PC-9 (cell line): ENCODE measurements at regions not wholly inside any gene's neighbourhood (a gene's known extent, or its start where the extent isn't known, plus 50 kb on each side); places are given as distances from the start of the nearest gene placed in this dataset.

Experiments used
- BruUV-seq: library from RNA; stranded (reverse); fragments of 400-500 nt; replicated peaks from 2 replicates; lab custom pipeline; 2021; lab: Mats Ljungman, UMichigan
- CTCF ChIA-PET: fragments of 300-600 bp; sonication (Branson Sonifier 250); formaldehyde crosslinking; loops from one replicate; lab custom pipeline; 2022; ENCODE audit warnings: antibody characterized with exemption; lab: Charles Lee
- POLR2A ChIA-PET: fragments of 300-600 bp; sonication (Branson Sonifier 250); formaldehyde crosslinking; loops from one replicate; lab custom pipeline; 2022; ENCODE audit warnings: antibody characterized with exemption; ENCODE audit not compliant: unreplicated experiment; lab: Charles Lee
- DNase-seq, 2 experiments: peaks; one replicate each; pipeline versions ENCODE4 v3.0.0 to v3.0.0-alpha.2; 2015 to 2022; ENCODE audit warnings: mixed read lengths in 1 of 2
- H2AFZ ChIP-seq: fragments of 200-600 bp; sonication (generic); 2 replicates; pipeline ENCODE4 v1.8.1; 2017; ENCODE audit warnings: antibody characterized with exemption
- H3F3A ChIP-seq: fragments of 200-600 bp; sonication (generic); 2 replicates; pipeline ENCODE4 v1.8.1; 2017; ENCODE audit warnings: antibody characterized with exemption, mild to moderate bottlenecking, low read depth; ENCODE audit not compliant: insufficient read depth
- H3K27ac ChIP-seq: fragments of 200-600 bp; sonication (generic); 2 replicates; pipeline ENCODE4 v1.6.1; 2016; ENCODE audit warnings: mixed run types
- H3K27me3 ChIP-seq: fragments of 200-600 bp; sonication (generic); 2 replicates; pipeline ENCODE4 v1.6.1; 2016; ENCODE audit warnings: low read depth, mixed run types; ENCODE audit not compliant: insufficient read depth
- H3K36me3 ChIP-seq: fragments of 200-600 bp; sonication (generic); 2 replicates; pipeline ENCODE4 v1.6.1; 2016; ENCODE audit warnings: low read depth, mixed run types
- H3K4me1 ChIP-seq: fragments of 200-600 bp; sonication (generic); replicated peaks from 2 replicates; pipeline ENCODE4 v1.6.1; 2016; ENCODE audit warnings: mixed run types; ENCODE audit not compliant: insufficient read depth
- H3K4me2 ChIP-seq: fragments of 200-600 bp; sonication (generic); 2 replicates; pipeline ENCODE4 v1.6.1; 2017; ENCODE audit warnings: mixed run types
- H3K4me3 ChIP-seq: fragments of 200-600 bp; sonication (generic); 2 replicates; pipeline ENCODE4 v1.6.1; 2016; ENCODE audit warnings: mixed run types
- H3K79me2 ChIP-seq: fragments of 200-600 bp; sonication (generic); 2 replicates; pipeline ENCODE4 v1.6.1; 2017; ENCODE audit warnings: low read depth, mixed run types
- H3K9me2 ChIP-seq: fragments of 200-600 bp; sonication (generic); 2 replicates; pipeline ENCODE4 v1.8.1; 2017; ENCODE audit warnings: mild to moderate bottlenecking; ENCODE audit not compliant: insufficient read depth
- H3K9me3 ChIP-seq: fragments of 200-600 bp; sonication (generic); 2 replicates; pipeline ENCODE4 v1.8.1; 2016; ENCODE audit warnings: low read depth; ENCODE audit not compliant: insufficient read depth
- H4K20me1 ChIP-seq: fragments of 200-600 bp; sonication (generic); 2 replicates; pipeline ENCODE4 v1.8.1; 2017; ENCODE audit not compliant: insufficient read depth
- CTCF ChIP-seq: fragments of 200-600 bp; sonication (generic); conservative IDR thresholded peaks from 2 replicates; pipeline ENCODE4 v1.6.1; 2017; ENCODE audit warnings: mixed run types, antibody characterized with exemption, mild to moderate bottlenecking, moderate library complexity
- EZH2 ChIP-seq: fragments of 200-600 bp; sonication (generic); IDR thresholded peaks from 2 replicates; pipeline ENCODE4 v1.8.0; 2017; ENCODE audit warnings: antibody characterized with exemption, low read depth
- intact Hi-C: fragments of 100-400 bp; cut with micrococcal nuclease; formaldehyde crosslinking; loops from one replicate; pipeline ENCODE4 v1.10.0; 2022; ENCODE audit not compliant: unreplicated experiment

- TF ChIP-seq CTCF (no peak), EZH2 (no peak)
- H3K27me3 ChIP-seq: no peaks in the 10 kb centered on the region
- no peak overlapping the region for H3K4me2 ChIP-seq
- H3F3A ChIP-seq: peaks cover 6% of the 10 kb centered on the region; the same call in 1 of the 2 replicates
- H3K27ac ChIP-seq: no peak overlapping the region
- intact Hi-C loops: no loop called here
- H3K79me2 ChIP-seq: no peaks in the 10 kb centered on the region
- DNase-seq: no peak
- no peaks in the 10 kb centered on the region for H3K36me3 ChIP-seq
- no peaks in the 10 kb centered on the region for H3K9me2 ChIP-seq
- H4K20me1 ChIP-seq: no peaks in the 10 kb centered on the region
- peaks cover 10% of the 10 kb centered on the region; the same call in 1 of the 2 replicates for H3K9me3 ChIP-seq
- H3K4me1 ChIP-seq: peaks cover 14% of the 10 kb centered on the region
- H3K4me3 ChIP-seq: no peak overlapping the region
- CTCF ChIA-PET: no interaction called here
- no TSS peak for BruUV-seq
- POLR2A ChIA-PET: no interaction called here
- H2AFZ ChIP-seq: no peak overlapping the region
These were observed 208.4 kb downstream of the C12orf75 start for GRCh38 chr12:105538880-105539279.

GRCh38 chr12:105539735-105540134 lies 209.2 kb downstream of the C12orf75 start:
- H2AFZ ChIP-seq: no peak overlapping the region
- no peaks in the 10 kb centered on the region for H3K27me3 ChIP-seq
- no peak overlapping the region for H3K27ac ChIP-seq
- no TSS peak for BruUV-seq
- no peak for TF ChIP-seq EZH2
- TF ChIP-seq CTCF: no peak
- no peak overlapping the region for H3K4me2 ChIP-seq
- ChIA-PET POLR2A (no interaction called here), CTCF (no interaction called here)
- H3K9me3 ChIP-seq: peaks cover 4% of the 10 kb centered on the region; the same call in 1 of the 2 replicates
- intact Hi-C loops: no loop called here
- no peaks in the 10 kb centered on the region for H3K79me2 ChIP-seq
- H3K4me3 ChIP-seq: no peak overlapping the region
- H3K9me2 ChIP-seq: no peaks in the 10 kb centered on the region
- no peak for DNase-seq
- peaks cover 6% of the 10 kb centered on the region; the same call in 1 of the 2 replicates for H3F3A ChIP-seq
- peaks cover 14% of the 10 kb centered on the region for H3K4me1 ChIP-seq
- no peaks in the 10 kb centered on the region for H4K20me1 ChIP-seq
- H3K36me3 ChIP-seq: no peaks in the 10 kb centered on the region

- H3K9me3 ChIP-seq: 0 out of 2 replicates have a peak, but pooled peaks cover 11% of the 10 kb centered on the region
- H2AFZ ChIP-seq: no peak overlapping the region
- peak; percentile 10 to 55 for DNase-seq
- no peak overlapping the region for H3K4me3 ChIP-seq
- ChIA-PET CTCF (no interaction called here), POLR2A (no interaction called here)
- H3F3A ChIP-seq: no peaks in the 10 kb centered on the region
- intact Hi-C loops: no loop called here
- H3K27ac ChIP-seq: no peak overlapping the region
- BruUV-seq: no TSS peak
- no peaks in the 10 kb centered on the region for H3K79me2 ChIP-seq
- no peaks in the 10 kb centered on the region for H3K4me1 ChIP-seq
- H3K36me3 ChIP-seq: no peaks in the 10 kb centered on the region
- no peaks in the 10 kb centered on the region for H3K27me3 ChIP-seq
- no peak for TF ChIP-seq EZH2
- no peak for TF ChIP-seq CTCF
- H3K4me2 ChIP-seq: no peak overlapping the region
- no peaks in the 10 kb centered on the region for H4K20me1 ChIP-seq
- no peaks in the 10 kb centered on the region; the same call in 1 of the 2 replicates for H3K9me2 ChIP-seq
These were observed 217.3 kb downstream of the C12orf75 start for GRCh38 chr12:105547786-105548185.
